Activated gamma-delta T cell (primary cell): ENCODE measurements at regions not wholly inside any gene's neighbourhood (a gene's known extent, or its start where the extent isn't known, plus 50 kb on each side); places are given as distances from the start of the nearest gene placed in this dataset.
"Not testable (repeated sequence)": the region's sequence is repeated elsewhere in the genome, so short reads cannot be mapped to it uniquely, and the experiment has no call there.

Source experiments
- DNase-seq: peaks from one replicate; lab custom pipeline; 2025; lab: John Stamatoyannopoulos, UW

GRCh38 chrX:35406386-35406785 is 391.8 kb upstream of the MAGEB16 start:
- no peak for DNase-seq

DNA sequence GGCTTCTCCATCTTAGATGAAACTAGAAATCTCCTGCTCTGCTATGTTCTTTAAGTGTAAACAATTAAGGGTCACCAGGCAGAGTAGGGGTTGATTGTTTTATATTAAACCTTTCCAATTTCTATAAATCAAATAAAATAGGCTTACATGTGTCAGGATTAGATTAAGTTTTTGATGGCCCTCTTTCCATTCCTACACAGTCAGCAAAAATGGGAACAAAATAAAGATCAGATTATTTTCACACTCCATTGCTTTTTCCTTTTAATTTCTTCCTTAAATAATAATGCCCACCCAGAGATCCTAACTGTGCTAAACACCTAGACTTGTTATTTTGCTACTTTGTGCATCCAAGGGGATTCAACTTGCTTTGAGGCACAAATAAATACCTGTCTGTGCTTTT is 381.4 kb upstream of the MAGEB16 start:
- DNase-seq = no peak

GRCh38 chrX:35432056-35432455 is 366.1 kb upstream of the MAGEB16 start:
- no peak for DNase-seq

- DNase-seq = no peak
Observed at GRCh38 chrX:35439034-35439660, 359.0 kb upstream of the MAGEB16 start.

DNA sequence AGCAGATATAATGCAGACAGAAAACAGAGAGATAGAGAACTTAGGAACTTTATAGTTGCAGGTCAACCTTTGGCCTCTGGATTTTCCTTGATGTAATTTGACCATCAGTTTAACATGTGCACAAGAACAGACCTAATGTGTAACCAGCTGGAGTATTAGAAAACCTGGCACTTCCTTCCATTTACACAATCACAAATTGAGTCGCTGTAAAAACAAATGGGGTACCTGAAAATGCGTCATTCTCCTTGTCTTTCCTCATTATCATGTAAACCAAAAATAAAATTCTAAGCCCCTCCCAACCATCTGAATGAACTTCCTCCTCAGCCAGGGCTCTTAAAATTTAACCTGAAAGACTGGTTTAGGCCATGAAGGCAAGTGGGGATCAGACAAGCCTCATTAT is 358.4 kb upstream of the MAGEB16 start:
- DNase-seq = no peak

GRCh38 chrX:35442421-35442820 is 355.7 kb upstream of the MAGEB16 start:
- no peak for DNase-seq

DNA sequence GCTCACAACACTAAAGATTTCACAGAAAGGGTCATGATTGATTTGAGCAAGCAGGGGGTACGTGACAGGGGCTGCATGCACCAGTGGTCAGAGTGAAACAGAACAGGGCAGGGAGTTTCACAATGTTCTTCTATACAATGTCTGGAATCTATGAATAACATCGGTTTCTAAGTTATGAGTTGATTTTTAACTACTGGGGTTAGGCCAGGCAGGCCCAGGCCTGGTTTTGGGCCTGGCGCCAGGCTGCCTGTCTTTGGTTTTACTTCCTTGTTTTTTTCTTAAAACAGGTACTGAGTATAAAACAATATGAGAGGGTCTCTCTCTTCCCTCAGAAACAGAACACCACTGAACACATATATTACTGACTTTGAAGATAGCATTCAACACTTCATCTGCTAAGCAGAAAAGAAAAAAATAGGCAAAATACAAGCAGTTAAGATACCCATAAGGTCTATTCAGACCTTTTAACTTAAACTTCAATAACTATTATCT is 355.0 kb upstream of the MAGEB16 start:
- DNase-seq = not testable (repeated sequence)

GRCh38 chrX:35444671-35445355 is 353.3 kb upstream of the MAGEB16 start:
- no peak for DNase-seq

GRCh38 chrX:35445912-35446311 is 352.2 kb upstream of the MAGEB16 start:
- no peak for DNase-seq

DNA sequence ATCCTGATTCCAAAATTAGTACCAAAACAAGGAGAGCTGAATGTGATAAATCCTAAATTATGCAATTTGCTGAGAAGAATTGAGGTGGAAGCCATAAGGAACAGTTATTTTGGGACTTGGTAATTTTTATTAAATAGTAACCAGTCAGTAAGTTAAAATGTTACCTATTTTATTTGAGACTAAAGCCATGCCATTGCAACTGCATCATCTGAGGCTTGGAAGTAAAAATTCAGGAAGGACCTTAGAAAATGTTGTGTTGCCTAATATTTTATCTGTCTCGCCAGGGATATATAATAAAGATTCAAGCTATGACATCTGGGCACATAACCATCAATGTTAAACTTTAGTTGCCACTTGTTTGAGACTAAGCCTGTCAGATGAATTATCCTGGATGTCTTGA is 341.3 kb upstream of the MAGEB16 start:
- no peak for DNase-seq

- DNase-seq = no peak
Observed at GRCh38 chrX:35458142-35458541, 340.0 kb upstream of the MAGEB16 start.

- no peak for DNase-seq
Observed at GRCh38 chrX:35461164-35461563, 337.0 kb upstream of the MAGEB16 start.

DNA sequence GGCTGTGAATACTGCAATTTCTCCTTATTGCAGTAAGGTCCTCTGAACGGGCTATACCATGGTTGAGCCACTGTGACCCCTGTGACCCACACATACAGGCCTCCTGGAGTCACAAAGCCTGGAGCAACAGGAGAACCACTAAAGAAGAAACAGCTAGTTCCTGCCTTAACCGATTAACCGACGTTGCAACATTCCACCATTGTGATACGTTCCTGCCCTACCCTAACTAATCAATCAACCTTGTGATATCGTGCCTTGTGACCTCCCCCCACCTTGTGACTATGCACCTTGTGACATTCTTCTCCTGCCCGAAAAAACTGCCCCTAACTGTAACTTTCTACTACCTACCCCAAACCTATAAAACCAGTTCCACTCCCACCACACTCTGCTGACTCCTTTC is 301.5 kb upstream of the MAGEB16 start:
- not testable (repeated sequence) for DNase-seq

GRCh38 chrX:35497453-35497852 is 300.7 kb upstream of the MAGEB16 start:
- not testable (repeated sequence) for DNase-seq

- DNase-seq = peak; percentile 6
Observed at GRCh38 chrX:35499071-35499862, 298.9 kb upstream of the MAGEB16 start.

GRCh38 chrX:35507701-35508100 is 290.4 kb upstream of the MAGEB16 start:
- no peak for DNase-seq

DNA sequence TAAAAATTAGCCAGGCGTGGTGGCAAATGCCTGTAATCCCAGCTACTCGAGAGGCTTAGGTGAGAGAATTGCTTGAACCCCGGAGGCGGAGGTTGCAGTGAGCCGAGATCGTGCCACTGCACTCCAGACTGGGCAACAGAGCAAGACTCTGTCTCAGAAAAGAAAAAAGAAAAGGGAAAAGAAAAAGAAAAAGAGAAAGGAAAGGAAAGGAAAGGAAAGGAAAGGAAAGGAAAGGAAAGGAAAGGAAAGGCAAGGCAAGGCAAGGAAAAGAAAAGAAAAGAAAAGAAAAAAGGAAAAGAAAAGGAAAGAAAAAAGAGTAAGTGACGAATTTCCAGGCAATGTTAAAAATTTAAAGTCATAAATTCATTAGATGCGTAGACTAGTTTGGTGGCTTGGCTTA is 250.1 kb upstream of the MAGEB16 start:
- DNase-seq = not testable (repeated sequence)

GRCh38 chrX:35557916-35558315 is 240.2 kb upstream of the MAGEB16 start:
- no peak for DNase-seq

- DNase-seq = no peak
Observed at GRCh38 chrX:35561985-35562384, 236.2 kb upstream of the MAGEB16 start.

DNA sequence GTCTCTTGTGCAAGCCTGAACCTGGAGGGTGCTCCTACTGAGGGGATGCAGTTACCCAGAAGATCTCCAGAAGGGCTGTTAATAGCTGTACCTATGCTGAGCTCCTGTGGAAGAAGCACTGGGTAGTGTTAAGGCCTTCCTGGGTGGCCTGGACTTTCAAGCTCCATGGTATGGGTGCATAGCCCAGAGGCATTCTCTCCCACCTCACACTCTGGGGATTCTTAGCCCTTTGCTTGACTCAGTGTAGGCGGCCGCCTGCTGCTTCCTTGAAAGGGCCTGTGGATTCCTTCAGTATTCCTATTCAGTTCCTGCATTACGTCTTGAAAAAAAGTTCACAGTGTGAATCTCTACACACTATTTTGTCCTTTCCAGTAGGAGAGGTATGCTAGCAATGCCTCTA is 235.7 kb upstream of the MAGEB16 start:
- DNase-seq = no peak

DNA sequence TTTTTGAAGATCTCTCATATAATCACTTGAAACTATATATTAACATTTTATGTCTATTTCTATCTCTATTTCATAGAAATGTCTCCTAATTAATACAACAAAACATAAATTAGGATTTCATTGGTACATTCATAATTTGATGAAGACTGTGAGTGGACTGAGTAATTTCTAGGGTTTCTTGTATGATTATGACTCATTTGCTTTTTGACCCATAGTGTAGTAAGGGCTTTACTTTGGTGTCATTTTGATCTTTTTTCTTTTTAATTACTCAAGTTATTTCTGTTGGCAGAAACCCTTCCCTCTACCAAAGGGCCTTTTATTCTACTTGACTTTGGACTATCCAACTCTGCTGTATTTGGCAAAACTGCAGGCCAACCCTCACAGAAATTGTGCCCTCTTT is 207.9 kb upstream of the MAGEB16 start:
- no peak for DNase-seq

DNA sequence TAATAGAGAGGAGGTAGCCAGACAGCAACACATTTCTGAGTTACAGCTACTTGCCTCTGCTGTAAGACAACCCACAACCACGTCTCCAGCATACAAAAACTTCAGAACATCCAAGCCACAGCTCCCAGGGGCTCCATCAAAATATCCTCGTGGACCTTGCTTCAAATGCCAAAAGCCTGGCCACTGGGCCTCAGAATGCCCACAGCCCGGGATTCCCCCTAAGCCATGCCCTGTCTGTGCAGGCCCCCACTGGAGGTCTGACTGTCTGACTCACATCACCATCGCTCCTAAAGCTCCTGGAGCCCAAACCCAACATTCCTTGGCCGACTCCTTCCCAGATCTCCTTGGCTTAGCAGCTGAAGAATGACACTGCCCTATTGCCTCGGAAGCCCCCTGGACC is 186.6 kb upstream of the MAGEB16 start:
- not testable (repeated sequence) for DNase-seq

- no peak for DNase-seq
Observed at GRCh38 chrX:35617836-35618235, 180.3 kb upstream of the MAGEB16 start.
